Body of pancreas (tissue), 4 donors: ENCODE measurements at regions not wholly inside any gene's neighbourhood (a gene's known extent, or its start where the extent isn't known, plus 50 kb on each side); places are given as distances from the start of the nearest gene placed in this dataset.

Experiments
- ATAC-seq: fragments of 150-250 bp; one replicate; pipeline ENCODE4 v1.9.1; 2016
- DNase-seq, 4 donors: peaks; one replicate each; pipeline ENCODE4 v3.0.0-alpha.2; 2019
- H3K27ac ChIP-seq, 4 donors: fragments of 200-600 bp; sonication (generic); 1 replicate in 3 of 4; 2 replicates in 1 of 4; pipeline versions ENCODE4 v1.5.1 to v1.6.1; 2016 to 2019; ENCODE audit warnings: mild to moderate bottlenecking in 1 of 4, mixed read lengths in 1 of 4, moderate library complexity in 1 of 4
- H3K27me3 ChIP-seq, 2 donors: fragments of 200-600 bp; sonication (generic); one replicate each; pipeline ENCODE4 v1.6.0; 2016; ENCODE audit warnings: mild to moderate bottlenecking in 1 of 2
- H3K36me3 ChIP-seq, 2 donors: fragments of 200-600 bp; sonication (generic); replicated peaks in 1 of 2; 2 replicates each; pipeline ENCODE4 v1.5.1; 2016; ENCODE audit warnings: low read depth in 2 of 2; ENCODE audit not compliant: insufficient read depth in 1 of 2
- H3K4me1 ChIP-seq: fragments of 200-600 bp; sonication (generic); one replicate; pipeline ENCODE4 v1.6.0; 2016
- H3K4me3 ChIP-seq, 2 donors: fragments of 200-600 bp; sonication (generic); 1 replicate in 1 of 2; 2 replicates in 1 of 2; pipeline ENCODE4 v1.5.1; 2016 to 2019
- H3K9me3 ChIP-seq, 3 donors: fragments of 200-600 bp; sonication (generic); 1 replicate in 2 of 3; 2 replicates in 1 of 3; pipeline ENCODE4 v1.5.1; 2016
- CTCF ChIP-seq, 7 experiments: fragments of 450-650 bp in 4 of 7; fragments of 200-600 bp in 3 of 7; sonication (generic) in 3 of 7; IDR thresholded peaks; one replicate each; pipeline ENCODE4 v1.5.1; 2016 to 2019; ENCODE audit warnings: antibody characterized with exemption in 7 of 7
- POLR2A ChIP-seq, 3 donors: fragments of 450-650 bp; IDR thresholded peaks; one replicate each; pipeline ENCODE4 v1.6.1; 2016; ENCODE audit warnings: antibody characterized with exemption in 3 of 3, mild to moderate bottlenecking in 2 of 3
- WGBS, 2 donors: methylation state at CpG; one replicate each; pipeline ENCODE4 v1.1.5; 2017; 5-methylcytosine and 5-hydroxymethylcytosine counted together
- intact Hi-C: fragments of 100-400 bp; cut with DNase I; formaldehyde crosslinking; loops from one replicate; pipeline ENCODE4 v1.15.1; 2023

- TF ChIP-seq POLR2A (IDR thresholded peaks at IDR 0.05) (no peak), CTCF (IDR thresholded peaks at IDR 0.05) (no peak)
- Histone ChIP-seq H3K4me3 (no peak overlapping the region), H3K9me3 (no peaks in the 10 kb centered on the region), H3K4me1 (no peaks in the 10 kb centered on the region), H3K27me3 (no peaks in the 10 kb centered on the region), H3K27ac (no peak overlapping the region), H3K36me3 (no peaks in the 10 kb centered on the region)
- DNase-seq (no peak), ATAC-seq (no peak)
- intact Hi-C loops, result no loop called here
Measured at GRCh38 chr16:63629272-63629671, 1492.6 kb downstream of the CDH11 start.

- TF ChIP-seq POLR2A (IDR thresholded peaks at IDR 0.05), result no peak
- no peak for TF ChIP-seq CTCF (IDR thresholded peaks at IDR 0.05)
- DNase-seq (no peak), ATAC-seq (no peak)
- no peaks in the 10 kb centered on the region for H3K9me3 ChIP-seq
- intact Hi-C loops, result no loop called here
- no peaks in the 10 kb centered on the region for H3K27me3 ChIP-seq
- no peaks in the 10 kb centered on the region for H3K4me1 ChIP-seq
- no peak overlapping the region for H3K27ac ChIP-seq
- H3K36me3 ChIP-seq, result no peaks in the 10 kb centered on the region
- no peak overlapping the region for H3K4me3 ChIP-seq
Measured at GRCh38 chr16:63628812-63629211, 1493.1 kb downstream of the CDH11 start.

- DNase-seq (no peak), ATAC-seq (no peak)
- 58 to 77% methylated on average over 1 of the region's 1 CpG for WGBS, 2 donors
- Histone ChIP-seq H3K4me1 (no peaks in the 10 kb centered on the region), H3K4me3 (no peak overlapping the region), H3K27ac (no peak overlapping the region), H3K36me3 (no peaks in the 10 kb centered on the region), H3K9me3 (no peaks in the 10 kb centered on the region), H3K27me3 (no peaks in the 10 kb centered on the region)
- TF ChIP-seq POLR2A (IDR thresholded peaks at IDR 0.05) (no peak), CTCF (IDR thresholded peaks at IDR 0.05) (no peak)
- intact Hi-C loops, result no loop called here
Measured at GRCh38 chr16:63625126-63625525, 1496.7 kb downstream of the CDH11 start.

- Histone ChIP-seq H3K27me3 (no peaks in the 10 kb centered on the region), H3K9me3 (no peaks in the 10 kb centered on the region), H3K36me3 (no peaks in the 10 kb centered on the region), H3K4me3 (no peak overlapping the region), H3K27ac (no peak overlapping the region), H3K4me1 (no peaks in the 10 kb centered on the region)
- 56 to 63% methylated on average over 4 of the region's 4 CpGs for WGBS, 2 donors
- TF ChIP-seq CTCF (IDR thresholded peaks at IDR 0.05) (no peak), POLR2A (IDR thresholded peaks at IDR 0.05) (no peak)
- DNase-seq, result no peak
- no peak for ATAC-seq
- intact Hi-C loops, result no loop called here
Measured at GRCh38 chr16:63623551-63624039, 1498.3 kb downstream of the CDH11 start.

GRCh38 chr16:63618896-63619485, 1502.9 kb downstream of the CDH11 start:
- H3K9me3 ChIP-seq, result no peaks in the 10 kb centered on the region
- no peaks in the 10 kb centered on the region for H3K4me1 ChIP-seq
- 82 to 84% methylated on average over 3 of the region's 3 CpGs for WGBS, 2 donors
- ATAC-seq (no peak), DNase-seq (no peak)
- H3K4me3 ChIP-seq, result no peak overlapping the region
- H3K27ac ChIP-seq, result no peak overlapping the region
- H3K36me3 ChIP-seq, result no peaks in the 10 kb centered on the region
- intact Hi-C loops, result no loop called here
- H3K27me3 ChIP-seq, result no peaks in the 10 kb centered on the region
- TF ChIP-seq CTCF (IDR thresholded peaks at IDR 0.05), result no peak
- no peak for TF ChIP-seq POLR2A (IDR thresholded peaks at IDR 0.05)
